Lower leg skin (tissue), 3 donors: ENCODE measurements at regions not wholly inside any gene's neighbourhood (a gene's known extent, or its start where the extent isn't known, plus 50 kb on each side); places are given as distances from the start of the nearest gene placed in this dataset.

Experiments used
- POLR2A ChIP-seq, 2 donors: fragments of 450-650 bp; IDR thresholded peaks; one replicate each; pipeline ENCODE4 v1.6.1; 2016 to 2017; ENCODE audit warnings: antibody characterized with exemption in 2 of 2, mild to moderate bottlenecking in 1 of 2, moderate library complexity in 1 of 2
- TF ChIP-seq, protein P1 (sequence below), 3 donors: fragments of 450-650 bp; IDR thresholded peaks; one replicate each; pipeline ENCODE4 v1.5.1; 2016; ENCODE audit warnings: antibody characterized with exemption in 3 of 3, mild to moderate bottlenecking in 3 of 3, moderate library complexity in 2 of 3

- TF ChIP-seq, protein P1, sequence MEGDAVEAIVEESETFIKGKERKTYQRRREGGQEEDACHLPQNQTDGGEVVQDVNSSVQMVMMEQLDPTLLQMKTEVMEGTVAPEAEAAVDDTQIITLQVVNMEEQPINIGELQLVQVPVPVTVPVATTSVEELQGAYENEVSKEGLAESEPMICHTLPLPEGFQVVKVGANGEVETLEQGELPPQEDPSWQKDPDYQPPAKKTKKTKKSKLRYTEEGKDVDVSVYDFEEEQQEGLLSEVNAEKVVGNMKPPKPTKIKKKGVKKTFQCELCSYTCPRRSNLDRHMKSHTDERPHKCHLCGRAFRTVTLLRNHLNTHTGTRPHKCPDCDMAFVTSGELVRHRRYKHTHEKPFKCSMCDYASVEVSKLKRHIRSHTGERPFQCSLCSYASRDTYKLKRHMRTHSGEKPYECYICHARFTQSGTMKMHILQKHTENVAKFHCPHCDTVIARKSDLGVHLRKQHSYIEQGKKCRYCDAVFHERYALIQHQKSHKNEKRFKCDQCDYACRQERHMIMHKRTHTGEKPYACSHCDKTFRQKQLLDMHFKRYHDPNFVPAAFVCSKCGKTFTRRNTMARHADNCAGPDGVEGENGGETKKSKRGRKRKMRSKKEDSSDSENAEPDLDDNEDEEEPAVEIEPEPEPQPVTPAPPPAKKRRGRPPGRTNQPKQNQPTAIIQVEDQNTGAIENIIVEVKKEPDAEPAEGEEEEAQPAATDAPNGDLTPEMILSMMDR (IDR thresholded peaks at IDR 0.05) = no peak
- no peak for TF ChIP-seq POLR2A (IDR thresholded peaks at IDR 0.05)
These were observed 120.1 kb upstream of the GAS1 start for GRCh38 chr9:87067426-87067825.
